ENCODE measurements at regions not wholly inside any gene's neighbourhood (a gene's known extent, or its start where the extent isn't known, plus 50 kb on each side); places are given as distances from the start of the nearest gene placed in this dataset.

DNA sequence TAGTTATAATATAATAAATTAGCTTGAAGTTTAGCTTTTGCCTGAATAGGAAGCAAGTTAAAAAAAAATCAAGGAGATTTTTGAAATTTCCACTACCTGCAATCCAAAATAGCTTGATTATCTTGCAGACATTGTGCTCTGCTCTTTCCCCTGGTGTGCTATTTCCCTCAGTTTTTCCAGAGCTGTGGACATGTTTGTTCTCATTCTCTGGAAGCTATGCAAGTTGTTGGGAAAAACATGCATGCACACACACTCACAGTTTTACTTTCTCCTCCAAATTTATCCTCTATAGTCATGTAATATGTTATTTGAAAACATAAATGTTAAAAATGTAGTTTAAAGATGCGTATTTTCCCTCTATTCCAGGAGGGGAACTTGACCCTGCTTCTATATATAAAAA lies 225.8 kb upstream of the ARSJ start:
- Histone ChIP-seq H3K9me3 (ENCODE audit: control insufficient read depth in 2 of 3, insufficient read depth in 1 of 3, low read length in 3 of 3) (no peaks in the 10 kb centered on the region), H3K4me1 (ENCODE audit: control insufficient read depth in 2 of 3, insufficient read depth in 2 of 3, low read depth in 1 of 3, low read length in 3 of 3) (peaks cover 0 to 6% (median 0%) of the 10 kb centered on the region in 3 donors), H3K4me3 (ENCODE audit: low read length in 3 of 3) (no peak overlapping the region), H3K27ac (ENCODE audit: low read depth in 2 of 2, low read length in 2 of 2) (no peak overlapping the region), H3K9ac (ENCODE audit: low read length in 3 of 3) (no peak overlapping the region), H3K27me3 (ENCODE audit: control insufficient read depth, insufficient read depth, low read length) (no peaks in the 10 kb centered on the region), H3K36me3 (ENCODE audit: control insufficient read depth in 2 of 3, insufficient read depth in 3 of 3, low read length in 3 of 3) (no peaks in the 10 kb centered on the region)
- DNase-seq (no peak), FAIRE-seq (no peak)
- TF ChIP-seq CTCF (IDR thresholded peaks at IDR 0.05; ENCODE audit: borderline replicate concordance, extremely low read depth, insufficient read depth) = no peak
- intact Hi-C loops (cut with DNase I) = no loop called here

DNA sequence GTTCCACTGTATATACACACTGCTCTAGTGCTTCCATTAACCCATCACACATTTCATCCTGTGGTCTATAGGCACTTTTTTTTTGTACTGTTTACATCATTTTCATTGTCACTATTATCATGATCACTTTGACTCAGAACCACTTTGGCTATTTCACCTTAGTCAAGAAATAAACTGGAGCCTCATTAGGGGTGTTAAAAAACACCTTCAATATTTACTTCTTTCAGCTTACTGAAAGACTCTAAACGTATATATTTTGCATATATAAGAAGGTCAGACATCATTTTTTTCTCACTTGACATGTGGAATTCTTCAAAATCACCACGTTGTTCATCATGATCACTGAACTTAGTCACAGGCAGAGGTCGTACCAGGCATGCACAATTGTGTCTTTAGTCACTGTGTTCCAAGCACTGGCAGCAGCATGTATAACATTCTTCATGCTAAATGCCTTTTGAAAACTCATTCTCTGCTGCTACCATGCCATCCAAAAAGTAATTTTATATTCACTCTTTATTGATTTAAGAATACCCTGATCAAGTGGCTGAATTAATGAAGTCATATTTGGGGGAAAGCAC lies 229.2 kb upstream of the ARSJ start:
- Histone ChIP-seq H3K27me3 (ENCODE audit: control insufficient read depth, insufficient read depth, low read length) (no peaks in the 10 kb centered on the region), H3K4me1 (ENCODE audit: control insufficient read depth in 2 of 3, insufficient read depth in 2 of 3, low read depth in 1 of 3, low read length in 3 of 3) (peaks cover 0 to 7% (median 0%) of the 10 kb centered on the region in 3 donors), H3K36me3 (ENCODE audit: control insufficient read depth in 2 of 3, insufficient read depth in 3 of 3, low read length in 3 of 3) (no peaks in the 10 kb centered on the region), H3K9me3 (ENCODE audit: control insufficient read depth in 2 of 3, insufficient read depth in 1 of 3, low read length in 3 of 3) (no peaks in the 10 kb centered on the region), H3K27ac (ENCODE audit: low read depth in 2 of 2, low read length in 2 of 2) (no peak overlapping the region), H3K9ac (ENCODE audit: low read length in 3 of 3) (no peak overlapping the region), H3K4me3 (ENCODE audit: low read length in 3 of 3) (no peak overlapping the region)
- intact Hi-C loops (cut with DNase I) = no loop called here
- no peak for TF ChIP-seq CTCF (IDR thresholded peaks at IDR 0.05; ENCODE audit: borderline replicate concordance, extremely low read depth, insufficient read depth)
- FAIRE-seq (no peak), DNase-seq (no peak)

- no peak for FAIRE-seq
- Histone ChIP-seq H3K4me3 (ENCODE audit: low read length in 3 of 3) (no peak overlapping the region), H3K27ac (ENCODE audit: low read depth in 2 of 2, low read length in 2 of 2) (no peak overlapping the region), H3K9me3 (ENCODE audit: control insufficient read depth in 2 of 3, insufficient read depth in 1 of 3, low read length in 3 of 3) (no peaks in the 10 kb centered on the region), H3K27me3 (ENCODE audit: control insufficient read depth, insufficient read depth, low read length) (no peaks in the 10 kb centered on the region), H3K4me1 (ENCODE audit: control insufficient read depth in 2 of 3, insufficient read depth in 2 of 3, low read depth in 1 of 3, low read length in 3 of 3) (peaks cover 0 to 7% (median 0%) of the 10 kb centered on the region in 3 donors), H3K9ac (ENCODE audit: low read length in 3 of 3) (no peak overlapping the region), H3K36me3 (ENCODE audit: control insufficient read depth in 2 of 3, insufficient read depth in 3 of 3, low read length in 3 of 3) (no peaks in the 10 kb centered on the region)
- no peak for TF ChIP-seq CTCF (IDR thresholded peaks at IDR 0.05; ENCODE audit: borderline replicate concordance, extremely low read depth, insufficient read depth)
- DNase-seq = no peak
- intact Hi-C loops (cut with DNase I) = no loop called here
These were observed 230.1 kb upstream of the ARSJ start for GRCh38 chr4:114209584-114209983.

- intact Hi-C loops (cut with DNase I) = no loop called here
- FAIRE-seq = no peak
- Histone ChIP-seq H3K27ac (ENCODE audit: low read depth in 2 of 2, low read length in 2 of 2) (no peak overlapping the region), H3K4me1 (ENCODE audit: control insufficient read depth in 2 of 3, insufficient read depth in 2 of 3, low read depth in 1 of 3, low read length in 3 of 3) (peaks cover 0 to 7% (median 0%) of the 10 kb centered on the region in 3 donors), H3K4me3 (ENCODE audit: low read length in 3 of 3) (no peak overlapping the region), H3K9me3 (ENCODE audit: control insufficient read depth in 2 of 3, insufficient read depth in 1 of 3, low read length in 3 of 3) (no peaks in the 10 kb centered on the region), H3K27me3 (ENCODE audit: control insufficient read depth, insufficient read depth, low read length) (no peaks in the 10 kb centered on the region), H3K36me3 (ENCODE audit: control insufficient read depth in 2 of 3, insufficient read depth in 3 of 3, low read length in 3 of 3) (no peaks in the 10 kb centered on the region), H3K9ac (ENCODE audit: low read length in 3 of 3) (no peak overlapping the region)
- no peak for TF ChIP-seq CTCF (IDR thresholded peaks at IDR 0.05; ENCODE audit: borderline replicate concordance, extremely low read depth, insufficient read depth)
- peak in 1 of 5 donors; percentile 30 for DNase-seq
These were observed 232.1 kb upstream of the ARSJ start for GRCh38 chr4:114211556-114211955.
